Vagina (tissue), 2 donors: ENCODE measurements at regions not wholly inside any gene's neighbourhood (a gene's known extent, or its start where the extent isn't known, plus 50 kb on each side); places are given as distances from the start of the nearest gene placed in this dataset.

Source experiments
- DNase-seq, 2 donors: peaks; one replicate each; pipeline ENCODE4 v3.0.0-alpha.2; 2017; ENCODE audit errors: extremely low spot score in 2 of 2
- H3K27ac ChIP-seq: fragments of 200-600 bp; sonication (generic); one replicate; pipeline ENCODE4 v1.5.1; 2019
- H3K27me3 ChIP-seq: fragments of 200-600 bp; sonication (generic); one replicate; pipeline ENCODE4 v1.5.1; 2019
- H3K36me3 ChIP-seq, 2 donors: fragments of 200-600 bp; sonication (generic); one replicate each; pipeline ENCODE4 v1.5.1; 2017 to 2019
- H3K4me1 ChIP-seq: fragments of 200-600 bp; sonication (generic); one replicate; pipeline ENCODE4 v1.5.1; 2019
- H3K4me3 ChIP-seq, 2 donors: fragments of 200-600 bp; sonication (generic); 1 replicate in 1 of 2; 2 replicates in 1 of 2; pipeline ENCODE4 v1.5.1; 2016 to 2019
- H3K9me3 ChIP-seq: fragments of 200-600 bp; sonication (generic); one replicate; pipeline ENCODE4 v1.5.1; 2019
- POLR2A ChIP-seq, 2 donors: fragments of 450-650 bp; IDR thresholded peaks; one replicate each; pipeline ENCODE4 v1.6.1; 2017; ENCODE audit warnings: antibody characterized with exemption in 2 of 2, mild to moderate bottlenecking in 2 of 2, moderate library complexity in 2 of 2
- POLR2AphosphoS5 ChIP-seq, 2 donors: sonication (generic); formaldehyde crosslinking; IDR thresholded peaks; one replicate each; pipeline ENCODE4 v1.9.0; 2017; ENCODE audit warnings: antibody characterized with exemption in 2 of 2, mild to moderate bottlenecking in 2 of 2, low read depth in 1 of 2; ENCODE audit not compliant: insufficient read depth in 1 of 2
- intact Hi-C: fragments of 100-400 bp; cut with DNase I; formaldehyde crosslinking; loops from one replicate; pipeline ENCODE4 v1.15.1; 2023
- TF ChIP-seq, protein P1 (sequence below), 3 experiments: fragments of 450-650 bp in 2 of 3; fragments of 200-600 bp in 1 of 3; sonication (generic) in 1 of 3; IDR thresholded peaks; one replicate each; pipeline ENCODE4 v1.5.1; 2017 to 2019; ENCODE audit warnings: antibody characterized with exemption in 3 of 3, mild to moderate bottlenecking in 2 of 3, moderate library complexity in 2 of 3

DNA sequence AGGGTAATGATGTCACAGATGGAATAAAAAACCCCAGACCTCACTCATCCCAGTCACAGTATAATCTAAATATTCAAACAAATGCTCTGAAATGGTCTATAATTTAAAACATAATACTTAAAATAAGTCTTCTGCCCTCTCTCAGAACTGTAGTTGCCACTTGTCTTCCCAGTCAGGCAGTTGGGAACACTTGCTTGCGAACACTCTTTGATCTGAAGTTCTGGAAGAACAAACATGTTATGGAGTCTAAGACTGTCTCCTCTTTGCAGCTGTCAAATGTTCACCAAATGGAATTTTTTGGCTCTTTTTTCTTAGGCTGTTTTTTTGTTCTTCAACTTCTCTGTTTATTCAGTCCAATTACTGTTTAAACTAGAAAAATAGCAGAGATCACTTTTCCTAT is 711.1 kb upstream of the GOLIM4 start:
- no peaks in the 10 kb centered on the region for H3K27me3 ChIP-seq
- H3K36me3 ChIP-seq, result no peaks in the 10 kb centered on the region
- no peak overlapping the region for H3K27ac ChIP-seq
- no peak for DNase-seq
- no peak overlapping the region for H3K4me3 ChIP-seq
- intact Hi-C loops, result no loop called here
- H3K4me1 ChIP-seq, result no peaks in the 10 kb centered on the region
- TF ChIP-seq POLR2AphosphoS5 (IDR thresholded peaks at IDR 0.05; ENCODE audit: insufficient read depth in 1 of 2, low read depth in 1 of 2) (no peak), POLR2A (IDR thresholded peaks at IDR 0.05) (no peak)
- TF ChIP-seq, protein P1, sequence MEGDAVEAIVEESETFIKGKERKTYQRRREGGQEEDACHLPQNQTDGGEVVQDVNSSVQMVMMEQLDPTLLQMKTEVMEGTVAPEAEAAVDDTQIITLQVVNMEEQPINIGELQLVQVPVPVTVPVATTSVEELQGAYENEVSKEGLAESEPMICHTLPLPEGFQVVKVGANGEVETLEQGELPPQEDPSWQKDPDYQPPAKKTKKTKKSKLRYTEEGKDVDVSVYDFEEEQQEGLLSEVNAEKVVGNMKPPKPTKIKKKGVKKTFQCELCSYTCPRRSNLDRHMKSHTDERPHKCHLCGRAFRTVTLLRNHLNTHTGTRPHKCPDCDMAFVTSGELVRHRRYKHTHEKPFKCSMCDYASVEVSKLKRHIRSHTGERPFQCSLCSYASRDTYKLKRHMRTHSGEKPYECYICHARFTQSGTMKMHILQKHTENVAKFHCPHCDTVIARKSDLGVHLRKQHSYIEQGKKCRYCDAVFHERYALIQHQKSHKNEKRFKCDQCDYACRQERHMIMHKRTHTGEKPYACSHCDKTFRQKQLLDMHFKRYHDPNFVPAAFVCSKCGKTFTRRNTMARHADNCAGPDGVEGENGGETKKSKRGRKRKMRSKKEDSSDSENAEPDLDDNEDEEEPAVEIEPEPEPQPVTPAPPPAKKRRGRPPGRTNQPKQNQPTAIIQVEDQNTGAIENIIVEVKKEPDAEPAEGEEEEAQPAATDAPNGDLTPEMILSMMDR (IDR thresholded peaks at IDR 0.05), result no peak
- H3K9me3 ChIP-seq, result no peaks in the 10 kb centered on the region

DNA sequence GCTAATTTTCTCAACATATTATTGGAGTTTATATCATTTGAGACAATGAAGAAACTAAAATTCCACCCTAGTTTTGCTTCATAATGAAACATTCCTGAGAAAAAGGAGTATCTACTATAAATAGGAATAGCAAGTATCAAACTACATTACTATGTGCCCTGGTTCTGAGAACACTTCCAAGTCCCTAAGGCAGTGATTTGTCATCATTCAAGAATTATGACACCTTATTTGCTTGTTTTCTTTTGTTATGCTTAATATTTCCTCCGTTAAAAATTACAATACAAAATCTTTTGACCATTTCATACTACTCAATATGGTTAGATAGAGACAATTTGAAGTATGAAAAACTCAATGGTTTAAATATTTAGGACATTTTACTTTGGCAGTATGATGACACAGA is 707.8 kb upstream of the GOLIM4 start:
- no peak for TF ChIP-seq POLR2AphosphoS5 (IDR thresholded peaks at IDR 0.05; ENCODE audit: insufficient read depth in 1 of 2, low read depth in 1 of 2)
- TF ChIP-seq POLR2A (IDR thresholded peaks at IDR 0.05), result no peak
- TF ChIP-seq, protein P1 (IDR thresholded peaks at IDR 0.05), result no peak
- H3K27ac ChIP-seq, result no peak overlapping the region
- no peaks in the 10 kb centered on the region for H3K36me3 ChIP-seq
- no peaks in the 10 kb centered on the region for H3K9me3 ChIP-seq
- intact Hi-C loops, result no loop called here
- no peak overlapping the region for H3K4me3 ChIP-seq
- no peak for DNase-seq
- no peaks in the 10 kb centered on the region for H3K27me3 ChIP-seq
- no peaks in the 10 kb centered on the region for H3K4me1 ChIP-seq

DNA sequence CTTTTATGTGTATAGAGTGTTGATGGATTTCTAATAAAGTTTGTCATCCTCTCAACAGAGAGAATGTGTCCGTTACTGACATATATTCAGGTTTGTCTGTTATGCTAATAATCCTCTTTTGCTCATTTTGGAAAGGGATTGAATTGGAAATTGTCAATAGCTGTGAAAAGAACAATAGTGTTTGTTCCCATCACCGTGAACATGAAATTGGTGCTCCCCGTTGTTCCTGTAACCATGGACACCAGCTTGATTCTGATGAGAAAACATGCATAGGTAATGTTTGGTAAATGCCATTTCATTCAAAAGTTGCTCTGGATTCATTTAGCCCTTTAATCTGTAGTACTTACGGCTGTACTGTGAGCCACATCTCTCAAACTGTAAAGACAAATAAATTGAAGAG is 707.0 kb upstream of the GOLIM4 start:
- H3K36me3 ChIP-seq, result no peaks in the 10 kb centered on the region
- intact Hi-C loops, result no loop called here
- H3K9me3 ChIP-seq, result no peaks in the 10 kb centered on the region
- no peak overlapping the region for H3K27ac ChIP-seq
- no peaks in the 10 kb centered on the region for H3K27me3 ChIP-seq
- no peak overlapping the region for H3K4me3 ChIP-seq
- no peak for DNase-seq
- H3K4me1 ChIP-seq, result no peaks in the 10 kb centered on the region
- TF ChIP-seq POLR2AphosphoS5 (IDR thresholded peaks at IDR 0.05; ENCODE audit: insufficient read depth in 1 of 2, low read depth in 1 of 2) (no peak), POLR2A (IDR thresholded peaks at IDR 0.05) (no peak)
- TF ChIP-seq, protein P1 (IDR thresholded peaks at IDR 0.05), result no peak

DNA sequence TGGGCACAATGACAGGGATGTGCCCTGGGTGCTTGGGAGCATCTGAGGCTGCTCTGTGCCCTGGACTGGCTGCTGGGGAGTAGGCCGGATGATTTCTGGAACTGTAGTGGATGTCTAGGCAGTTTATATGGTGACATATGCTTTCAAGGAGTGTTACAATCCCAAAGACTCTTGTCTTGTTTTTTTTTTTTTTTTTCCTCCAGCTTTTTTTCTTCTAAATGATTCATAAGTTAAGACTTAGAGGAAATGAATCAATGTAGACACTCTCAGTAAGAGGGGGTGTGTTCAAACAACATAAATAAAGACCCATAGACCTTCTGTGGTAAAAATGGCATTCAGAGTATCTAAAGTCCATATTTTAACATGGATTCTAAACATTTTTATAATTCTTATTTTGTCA is 706.1 kb upstream of the GOLIM4 start:
- no peaks in the 10 kb centered on the region for H3K4me1 ChIP-seq
- TF ChIP-seq POLR2AphosphoS5 (IDR thresholded peaks at IDR 0.05; ENCODE audit: insufficient read depth in 1 of 2, low read depth in 1 of 2) (no peak), POLR2A (IDR thresholded peaks at IDR 0.05) (no peak)
- TF ChIP-seq, protein P1 (IDR thresholded peaks at IDR 0.05), result no peak

DNA sequence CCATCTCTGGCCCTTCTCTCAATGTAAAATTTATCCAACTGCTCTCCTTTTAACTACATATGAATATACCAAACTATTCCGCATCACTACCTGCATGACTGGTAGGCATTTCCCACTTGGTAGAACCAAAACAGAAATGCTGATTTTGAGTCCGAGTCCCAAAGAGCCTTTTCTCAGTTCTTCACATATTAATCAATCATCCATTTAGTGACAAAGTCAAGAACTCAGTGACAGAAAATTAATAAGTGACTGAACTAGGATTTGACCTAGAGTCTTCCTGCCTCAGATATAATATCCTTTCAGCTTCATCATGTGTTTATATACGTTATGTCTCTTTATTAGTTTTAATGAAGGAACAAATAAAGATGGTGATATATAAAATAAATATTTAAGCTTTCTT is 700.6 kb upstream of the GOLIM4 start:
- Histone ChIP-seq H3K27me3 (no peaks in the 10 kb centered on the region), H3K4me1 (no peaks in the 10 kb centered on the region), H3K36me3 (no peaks in the 10 kb centered on the region), H3K27ac (no peak overlapping the region), H3K4me3 (no peak overlapping the region), H3K9me3 (no peaks in the 10 kb centered on the region)
- intact Hi-C loops, result no loop called here
- TF ChIP-seq POLR2AphosphoS5 (IDR thresholded peaks at IDR 0.05; ENCODE audit: insufficient read depth in 1 of 2, low read depth in 1 of 2) (no peak), POLR2A (IDR thresholded peaks at IDR 0.05) (no peak)
- TF ChIP-seq, protein P1 (IDR thresholded peaks at IDR 0.05), result no peak
- DNase-seq, result no peak

More for the DNA sequence above, 706.1 kb upstream of the GOLIM4 start:
- H3K27me3 ChIP-seq, result no peaks in the 10 kb centered on the region
- H3K36me3 ChIP-seq, result no peaks in the 10 kb centered on the region
- no peak overlapping the region for H3K4me3 ChIP-seq
- intact Hi-C loops, result no loop called here
- no peaks in the 10 kb centered on the region for H3K9me3 ChIP-seq
- H3K27ac ChIP-seq, result no peak overlapping the region
- no peak for DNase-seq
